Esophagus squamous epithelium (tissue), 4 donors: ENCODE measurements at regions not wholly inside any gene's neighbourhood (a gene's known extent, or its start where the extent isn't known, plus 50 kb on each side); places are given as distances from the start of the nearest gene placed in this dataset.

Source experiments
- CTCF ChIP-seq, 6 experiments: fragments of 450-650 bp in 4 of 6; fragments of 200-600 bp in 2 of 6; sonication (generic) in 2 of 6; IDR thresholded peaks; one replicate each; pipeline ENCODE4 v1.5.1; 2016 to 2019; ENCODE audit warnings: antibody characterized with exemption in 6 of 6, mild to moderate bottlenecking in 4 of 6, moderate library complexity in 4 of 6
- POLR2A ChIP-seq, 4 donors: fragments of 450-650 bp; IDR thresholded peaks; one replicate each; pipeline ENCODE4 v1.6.1; 2017; ENCODE audit warnings: antibody characterized with exemption in 4 of 4, mild to moderate bottlenecking in 4 of 4, moderate library complexity in 3 of 4

DNA sequence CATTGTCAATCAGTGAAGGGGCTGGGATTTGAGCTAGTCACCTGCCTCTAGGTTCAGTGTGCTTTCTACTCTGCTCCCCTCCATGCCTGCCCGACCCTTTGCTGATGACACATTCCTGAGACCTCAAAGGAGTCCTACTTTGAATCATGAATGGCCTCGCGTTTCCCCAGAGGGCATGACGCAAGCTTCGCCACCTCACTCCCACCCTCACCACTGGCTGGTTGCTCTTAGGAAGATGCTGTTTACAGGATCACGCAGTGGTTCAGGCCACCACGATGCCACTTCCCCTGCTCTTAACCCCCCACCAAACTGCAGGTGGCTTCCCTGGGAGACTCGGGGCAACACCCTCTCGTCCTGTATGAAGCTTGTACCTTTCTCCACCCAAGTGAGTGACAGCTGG lies 62.9 kb upstream of the B3GAT1 start:
- TF ChIP-seq CTCF (IDR thresholded peaks at IDR 0.05), result no peak
- no peak for TF ChIP-seq POLR2A (IDR thresholded peaks at IDR 0.05)
